NAMALWA (cell line): ENCODE measurements at regions not wholly inside any gene's neighbourhood (a gene's known extent, or its start where the extent isn't known, plus 50 kb on each side); places are given as distances from the start of the nearest gene placed in this dataset.

Source experiments
- DNase-seq: peaks from one replicate; pipeline ENCODE4 v3.0.0-alpha.2; 2015; ENCODE audit warnings: low spot score

GRCh38 chr12:24143928-24144327, 194.5 kb upstream of the SOX5 start:
- no peak for DNase-seq

GRCh38 chr12:24139035-24139434, 189.6 kb upstream of the SOX5 start:
- DNase-seq = no peak

GRCh38 chr12:24138041-24138440, 188.6 kb upstream of the SOX5 start:
- peak; percentile 12 for DNase-seq

GRCh38 chr12:24135158-24135850, 185.8 kb upstream of the SOX5 start:
- no peak for DNase-seq

GRCh38 chr12:24134092-24134491, 184.6 kb upstream of the SOX5 start:
- no peak for DNase-seq

- no peak for DNase-seq
These were observed 183.9 kb upstream of the SOX5 start for GRCh38 chr12:24133384-24133783.

GRCh38 chr12:24127919-24128721, 178.7 kb upstream of the SOX5 start:
- no peak for DNase-seq

- DNase-seq = no peak
These were observed 175.8 kb upstream of the SOX5 start for GRCh38 chr12:24125280-24125679.

GRCh38 chr12:24121911-24122310, 172.4 kb upstream of the SOX5 start:
- no peak for DNase-seq

- no peak for DNase-seq
These were observed 169.2 kb upstream of the SOX5 start for GRCh38 chr12:24118668-24119067.

GRCh38 chr12:24116548-24116947, 167.1 kb upstream of the SOX5 start:
- no peak for DNase-seq

GRCh38 chr12:24113701-24114100, 164.2 kb upstream of the SOX5 start:
- no peak for DNase-seq

GRCh38 chr12:24111616-24112015, 162.1 kb upstream of the SOX5 start:
- DNase-seq = no peak

GRCh38 chr12:24111086-24111485, 161.6 kb upstream of the SOX5 start:
- DNase-seq = no peak

- peak; percentile 63 for DNase-seq
These were observed 160.0 kb upstream of the SOX5 start for GRCh38 chr12:24109381-24110039.

- no peak for DNase-seq
These were observed 153.2 kb upstream of the SOX5 start for GRCh38 chr12:24102676-24103075.

GRCh38 chr12:24099576-24099975, 150.1 kb upstream of the SOX5 start:
- no peak for DNase-seq

GRCh38 chr12:24095245-24095644, 145.8 kb upstream of the SOX5 start:
- DNase-seq = no peak

- no peak for DNase-seq
These were observed 140.0 kb upstream of the SOX5 start for GRCh38 chr12:24089510-24089890.

- no peak for DNase-seq
These were observed 139.5 kb upstream of the SOX5 start for GRCh38 chr12:24088751-24089509.

- no peak for DNase-seq
These were observed 137.8 kb upstream of the SOX5 start for GRCh38 chr12:24087294-24087693.

- DNase-seq = no peak
These were observed 135.3 kb upstream of the SOX5 start for GRCh38 chr12:24084800-24085199.
